ENCODE measurements at regions not wholly inside any gene's neighbourhood (a gene's known extent, or its start where the extent isn't known, plus 50 kb on each side); places are given as distances from the start of the nearest gene placed in this dataset.

DNA sequence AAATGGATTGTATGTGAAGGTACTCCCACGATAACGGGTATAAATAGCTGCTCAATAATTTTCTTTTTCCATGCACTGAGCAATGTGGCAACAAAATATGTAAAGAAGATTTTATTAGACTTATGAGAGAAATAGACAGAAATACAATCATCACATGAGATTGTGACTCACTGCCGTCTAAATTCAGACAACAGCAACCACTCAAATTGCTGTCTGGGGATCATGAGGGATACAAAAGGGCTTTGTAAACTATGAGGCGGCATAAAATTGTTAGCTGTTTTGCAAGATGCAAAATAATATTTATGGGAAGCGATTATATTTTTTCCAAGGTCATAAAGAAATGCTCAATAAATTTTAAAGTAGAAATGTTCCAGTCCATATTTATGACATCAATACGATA lies 259.1 kb upstream of the AGAP1 start:
- no peak for DNase-seq
- H3K27ac ChIP-seq: no peak overlapping the region
- 68 to 76% methylated on average over 6 of the region's 6 CpGs for WGBS, 2 donors
- no peaks in the 10 kb centered on the region for H3K27me3 ChIP-seq
- intact Hi-C loops (cut with DNase I; ENCODE audit: low total_unique reads): no loop called here
- H3K36me3 ChIP-seq (ENCODE audit: low read depth, missing control alignments): no peaks in the 10 kb centered on the region
- TF ChIP-seq, protein P1, sequence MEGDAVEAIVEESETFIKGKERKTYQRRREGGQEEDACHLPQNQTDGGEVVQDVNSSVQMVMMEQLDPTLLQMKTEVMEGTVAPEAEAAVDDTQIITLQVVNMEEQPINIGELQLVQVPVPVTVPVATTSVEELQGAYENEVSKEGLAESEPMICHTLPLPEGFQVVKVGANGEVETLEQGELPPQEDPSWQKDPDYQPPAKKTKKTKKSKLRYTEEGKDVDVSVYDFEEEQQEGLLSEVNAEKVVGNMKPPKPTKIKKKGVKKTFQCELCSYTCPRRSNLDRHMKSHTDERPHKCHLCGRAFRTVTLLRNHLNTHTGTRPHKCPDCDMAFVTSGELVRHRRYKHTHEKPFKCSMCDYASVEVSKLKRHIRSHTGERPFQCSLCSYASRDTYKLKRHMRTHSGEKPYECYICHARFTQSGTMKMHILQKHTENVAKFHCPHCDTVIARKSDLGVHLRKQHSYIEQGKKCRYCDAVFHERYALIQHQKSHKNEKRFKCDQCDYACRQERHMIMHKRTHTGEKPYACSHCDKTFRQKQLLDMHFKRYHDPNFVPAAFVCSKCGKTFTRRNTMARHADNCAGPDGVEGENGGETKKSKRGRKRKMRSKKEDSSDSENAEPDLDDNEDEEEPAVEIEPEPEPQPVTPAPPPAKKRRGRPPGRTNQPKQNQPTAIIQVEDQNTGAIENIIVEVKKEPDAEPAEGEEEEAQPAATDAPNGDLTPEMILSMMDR (IDR thresholded peaks at IDR 0.05): no peak
- no peak for TF ChIP-seq POLR2A (IDR thresholded peaks at IDR 0.05)
- no peaks in the 10 kb centered on the region for H3K9me3 ChIP-seq
- no peak overlapping the region for H3K4me3 ChIP-seq
- H3K4me1 ChIP-seq: peaks cover 8% of the 10 kb centered on the region

DNA sequence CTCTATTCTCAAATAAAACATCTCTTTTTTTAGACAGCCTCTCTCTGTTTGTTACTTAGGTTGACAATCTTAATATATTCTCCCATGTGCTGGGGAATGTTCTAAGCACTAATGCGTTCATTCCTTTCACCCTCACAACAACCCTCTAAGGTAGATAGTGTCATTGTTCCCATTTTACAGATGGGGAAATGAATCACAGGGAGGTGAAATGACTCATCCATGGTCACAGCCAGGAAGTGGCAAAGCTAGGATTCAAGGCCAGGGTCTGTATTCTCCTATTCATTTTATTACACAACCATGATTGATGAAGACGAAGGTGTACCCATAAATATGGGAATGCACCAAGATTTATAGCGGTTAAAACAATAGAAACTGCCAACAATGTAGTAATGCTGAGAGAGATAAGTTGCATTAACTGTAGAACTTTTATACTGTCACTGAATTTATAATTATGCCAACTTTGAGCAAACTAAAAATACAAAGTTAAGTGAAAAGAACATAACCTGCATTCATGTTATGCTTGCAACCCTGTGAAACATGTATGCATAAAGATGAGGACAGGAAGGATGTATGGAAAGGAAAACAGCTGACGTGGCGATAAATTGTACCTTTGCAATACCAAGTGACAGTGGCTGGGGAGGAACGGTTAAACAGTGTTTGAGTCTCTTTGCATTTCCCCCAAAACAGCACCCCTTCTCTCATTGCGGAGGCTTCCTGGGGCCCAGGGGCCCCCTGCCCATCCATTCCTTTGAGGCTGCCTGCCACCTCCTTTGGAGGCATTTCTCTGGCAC lies 257.7 kb upstream of the AGAP1 start:
- H3K27ac ChIP-seq: no peak overlapping the region
- 67 to 73% methylated on average over 7 of the region's 7 CpGs for WGBS, 2 donors
- intact Hi-C loops (cut with DNase I; ENCODE audit: low total_unique reads): no loop called here
- H3K4me1 ChIP-seq: no peaks in the 10 kb centered on the region
- no peak for DNase-seq
- no peaks in the 10 kb centered on the region for H3K36me3 ChIP-seq (ENCODE audit: low read depth, missing control alignments)
- H3K4me3 ChIP-seq: no peak overlapping the region
- TF ChIP-seq POLR2A (IDR thresholded peaks at IDR 0.05): no peak
- TF ChIP-seq, protein P1 (IDR thresholded peaks at IDR 0.05): no peak
- H3K9me3 ChIP-seq: no peaks in the 10 kb centered on the region
- no peaks in the 10 kb centered on the region for H3K27me3 ChIP-seq

DNA sequence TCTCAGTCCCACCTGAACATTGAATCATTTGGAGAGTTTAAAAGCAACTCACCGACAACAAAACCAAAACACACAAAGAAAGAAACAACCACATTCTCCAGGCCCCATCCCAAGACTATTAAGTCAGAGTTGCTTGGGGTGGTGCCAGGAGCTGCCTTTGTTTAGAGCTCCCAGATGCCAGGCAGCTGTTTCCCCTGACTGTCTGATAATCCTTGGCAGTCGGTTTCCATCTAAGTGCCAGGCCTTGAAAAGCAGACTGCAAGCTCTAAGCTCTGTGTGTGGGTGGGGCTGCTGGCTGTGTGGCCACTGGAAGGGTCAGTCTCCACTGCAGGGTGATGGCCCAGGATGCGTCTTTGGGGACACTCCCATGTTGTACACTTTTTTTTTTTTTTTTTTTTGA lies 255.3 kb upstream of the AGAP1 start:
- H3K4me3 ChIP-seq: no peak overlapping the region
- no peak overlapping the region for H3K27ac ChIP-seq
- WGBS, 2 donors: 18 to 42% methylated on average over 3 of the region's 3 CpGs
- H3K36me3 ChIP-seq (ENCODE audit: low read depth, missing control alignments): no peaks in the 10 kb centered on the region
- DNase-seq: no peak
- no peaks in the 10 kb centered on the region for H3K9me3 ChIP-seq
- no peak for TF ChIP-seq POLR2A (IDR thresholded peaks at IDR 0.05)
- TF ChIP-seq, protein P1 (IDR thresholded peaks at IDR 0.05): no peak
- no peaks in the 10 kb centered on the region for H3K27me3 ChIP-seq
- H3K4me1 ChIP-seq: no peaks in the 10 kb centered on the region
- intact Hi-C loops (cut with DNase I; ENCODE audit: low total_unique reads): no loop called here

DNA sequence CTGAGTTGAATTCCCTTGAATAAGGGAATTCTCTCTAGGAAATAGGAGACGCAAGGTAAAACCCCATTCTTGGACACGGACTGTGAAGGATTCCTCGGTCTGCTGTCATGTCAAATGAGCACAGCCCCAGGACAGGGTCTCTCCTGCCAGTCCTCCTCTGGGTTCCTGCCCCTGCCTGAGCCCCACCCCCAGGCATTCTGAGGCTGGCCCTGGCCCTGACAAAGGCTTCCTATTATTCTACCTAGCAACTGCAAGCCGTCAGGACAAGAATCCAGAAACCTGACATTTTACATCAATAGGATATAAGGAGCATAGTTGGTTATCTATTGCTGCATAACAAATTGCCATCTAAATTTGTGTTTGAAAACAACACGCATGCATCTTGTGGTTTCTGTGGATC lies 253.3 kb upstream of the AGAP1 start:
- no peaks in the 10 kb centered on the region for H3K9me3 ChIP-seq
- H3K36me3 ChIP-seq (ENCODE audit: low read depth, missing control alignments): no peaks in the 10 kb centered on the region
- DNase-seq: no peak
- intact Hi-C loops (cut with DNase I; ENCODE audit: low total_unique reads): no loop called here
- no peak overlapping the region for H3K27ac ChIP-seq
- WGBS, 2 donors: 76 to 77% methylated on average over 5 of the region's 5 CpGs
- no peaks in the 10 kb centered on the region for H3K27me3 ChIP-seq
- TF ChIP-seq, protein P1 (IDR thresholded peaks at IDR 0.05): no peak
- no peak for TF ChIP-seq POLR2A (IDR thresholded peaks at IDR 0.05)
- H3K4me1 ChIP-seq: no peaks in the 10 kb centered on the region
- H3K4me3 ChIP-seq: no peak overlapping the region

Data from testis (tissue), 2 donors.